GM10266 (cell line): ENCODE measurements at regions not wholly inside any gene's neighbourhood (a gene's known extent, or its start where the extent isn't known, plus 50 kb on each side); places are given as distances from the start of the nearest gene placed in this dataset.

Experiments
- DNase-seq: peaks from one replicate; pipeline ENCODE4 v3.0.0; 2012; ENCODE audit errors: extremely low spot score
- TF ChIP-seq, protein P1 (sequence below): IDR thresholded peaks from 2 replicates; pipeline ENCODE4 v1.5.1; 2012; ENCODE audit warnings: mild to moderate bottlenecking, low read depth; ENCODE audit not compliant: control insufficient read depth, insufficient read depth; ENCODE audit errors: missing control alignments

DNA sequence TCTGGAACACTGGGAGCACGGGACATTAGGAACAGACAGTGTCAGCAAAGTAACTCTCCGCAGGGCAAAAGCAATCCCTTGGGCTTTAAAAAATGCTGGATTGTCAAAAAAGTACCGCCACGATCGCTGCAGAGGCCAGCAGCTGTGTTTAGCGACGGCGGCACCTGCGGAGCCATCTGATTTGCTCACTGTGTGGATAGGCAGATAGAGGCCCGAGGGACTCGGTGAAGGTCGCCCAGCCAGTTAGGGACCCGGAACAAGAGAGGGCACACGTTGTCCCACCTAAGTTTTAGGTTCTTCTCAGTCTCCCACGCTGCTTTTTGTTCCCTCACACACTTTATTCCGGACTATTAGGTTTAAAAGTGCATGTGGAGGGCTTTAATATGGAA lies 238.3 kb downstream of the TEX29 start:
- DNase-seq: no peak
- TF ChIP-seq, protein P1, sequence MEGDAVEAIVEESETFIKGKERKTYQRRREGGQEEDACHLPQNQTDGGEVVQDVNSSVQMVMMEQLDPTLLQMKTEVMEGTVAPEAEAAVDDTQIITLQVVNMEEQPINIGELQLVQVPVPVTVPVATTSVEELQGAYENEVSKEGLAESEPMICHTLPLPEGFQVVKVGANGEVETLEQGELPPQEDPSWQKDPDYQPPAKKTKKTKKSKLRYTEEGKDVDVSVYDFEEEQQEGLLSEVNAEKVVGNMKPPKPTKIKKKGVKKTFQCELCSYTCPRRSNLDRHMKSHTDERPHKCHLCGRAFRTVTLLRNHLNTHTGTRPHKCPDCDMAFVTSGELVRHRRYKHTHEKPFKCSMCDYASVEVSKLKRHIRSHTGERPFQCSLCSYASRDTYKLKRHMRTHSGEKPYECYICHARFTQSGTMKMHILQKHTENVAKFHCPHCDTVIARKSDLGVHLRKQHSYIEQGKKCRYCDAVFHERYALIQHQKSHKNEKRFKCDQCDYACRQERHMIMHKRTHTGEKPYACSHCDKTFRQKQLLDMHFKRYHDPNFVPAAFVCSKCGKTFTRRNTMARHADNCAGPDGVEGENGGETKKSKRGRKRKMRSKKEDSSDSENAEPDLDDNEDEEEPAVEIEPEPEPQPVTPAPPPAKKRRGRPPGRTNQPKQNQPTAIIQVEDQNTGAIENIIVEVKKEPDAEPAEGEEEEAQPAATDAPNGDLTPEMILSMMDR: no peak

DNA sequence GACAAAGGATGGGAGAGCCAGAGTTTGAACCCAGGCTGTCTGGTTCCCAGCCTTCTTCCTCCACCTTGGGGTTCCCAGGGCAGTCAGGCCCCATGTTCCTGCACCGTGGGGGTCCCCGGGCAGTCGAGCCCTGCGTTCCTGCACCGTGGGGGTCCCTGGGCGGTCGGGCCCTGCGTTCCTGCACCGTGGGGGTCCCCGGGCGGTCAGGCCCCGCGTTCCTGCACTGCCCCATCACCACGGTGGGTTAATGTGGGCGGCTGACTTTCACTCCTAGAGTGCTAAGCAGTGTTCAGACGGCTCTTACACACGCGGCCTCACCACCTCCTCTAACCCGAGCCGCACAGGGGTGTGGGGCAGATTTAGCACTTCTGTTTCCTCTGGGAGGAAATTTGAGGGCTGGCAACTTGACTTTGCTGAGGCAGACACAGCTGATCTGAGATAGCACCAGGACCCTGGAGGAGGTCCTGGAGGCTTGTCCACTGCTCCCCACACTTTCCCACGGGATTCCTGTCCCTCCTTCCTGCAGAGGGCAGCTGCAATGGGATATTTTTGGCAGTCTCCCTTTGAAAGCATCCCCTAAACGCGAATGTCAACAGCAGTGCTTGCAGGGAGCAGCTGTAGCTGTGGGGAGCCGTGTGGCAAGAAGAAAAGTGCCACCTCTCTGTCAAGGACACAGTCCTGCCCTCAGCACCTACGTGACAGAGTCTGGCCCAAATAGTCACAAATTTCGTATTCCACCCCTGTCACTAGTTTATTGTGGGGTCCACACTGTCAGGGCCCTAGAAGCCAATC lies 239.4 kb downstream of the TEX29 start:
- TF ChIP-seq, protein P1: no peak
- DNase-seq: no peak

DNA sequence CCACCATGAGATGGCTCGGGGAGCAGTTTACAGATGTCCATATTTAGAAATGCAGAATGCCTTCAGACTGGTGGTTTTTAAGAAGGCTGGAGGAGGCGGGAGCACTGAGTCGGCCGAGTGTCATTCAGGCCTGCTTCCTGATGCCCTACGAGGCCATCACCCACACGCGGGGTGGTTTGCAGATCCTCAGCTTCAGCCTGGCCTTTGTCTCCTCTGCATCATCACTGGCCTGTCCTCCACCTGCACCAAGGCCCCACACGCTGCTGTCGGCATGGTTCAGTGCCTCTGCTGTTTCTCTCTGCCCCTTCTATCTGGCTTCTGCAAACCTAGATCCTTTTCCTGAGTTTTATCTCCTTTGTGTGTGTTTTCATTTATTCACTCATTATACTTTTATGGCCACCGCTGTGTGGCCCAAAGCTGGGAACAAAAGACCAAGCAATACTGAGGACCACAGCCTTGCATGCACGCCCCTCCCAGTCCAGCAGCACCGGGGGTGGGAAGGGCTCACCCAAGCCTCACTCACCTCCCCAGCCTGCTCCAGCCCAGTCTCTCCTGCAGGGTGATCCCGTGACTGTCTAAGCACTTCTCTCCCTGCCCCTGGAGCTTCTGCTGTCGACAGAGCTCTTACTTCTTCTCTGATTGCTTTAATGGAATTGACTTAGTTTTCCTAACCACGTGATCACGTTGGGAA lies 240.8 kb downstream of the TEX29 start:
- DNase-seq: no peak
- TF ChIP-seq, protein P1: no peak

DNA sequence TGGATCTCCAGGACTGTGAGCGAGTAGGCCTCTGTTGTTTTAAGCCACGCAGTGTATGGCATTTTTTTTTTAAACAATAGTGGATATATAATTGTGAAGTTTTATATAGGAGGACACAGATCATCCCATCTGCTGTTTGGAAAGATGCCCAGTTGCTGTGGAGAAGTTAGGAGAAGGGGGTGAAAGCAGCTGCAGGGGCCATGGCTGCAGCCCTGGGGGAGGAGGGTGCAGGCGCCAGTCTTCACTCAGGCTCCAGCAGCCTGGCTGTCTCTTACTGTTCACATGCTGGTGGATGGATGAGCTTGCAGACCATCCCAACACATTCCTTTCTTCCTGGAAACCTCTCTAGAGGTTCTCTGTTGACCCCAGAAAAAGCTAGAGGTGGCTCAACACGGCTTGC lies 242.3 kb downstream of the TEX29 start:
- TF ChIP-seq, protein P1: no peak
- DNase-seq: no peak

DNA sequence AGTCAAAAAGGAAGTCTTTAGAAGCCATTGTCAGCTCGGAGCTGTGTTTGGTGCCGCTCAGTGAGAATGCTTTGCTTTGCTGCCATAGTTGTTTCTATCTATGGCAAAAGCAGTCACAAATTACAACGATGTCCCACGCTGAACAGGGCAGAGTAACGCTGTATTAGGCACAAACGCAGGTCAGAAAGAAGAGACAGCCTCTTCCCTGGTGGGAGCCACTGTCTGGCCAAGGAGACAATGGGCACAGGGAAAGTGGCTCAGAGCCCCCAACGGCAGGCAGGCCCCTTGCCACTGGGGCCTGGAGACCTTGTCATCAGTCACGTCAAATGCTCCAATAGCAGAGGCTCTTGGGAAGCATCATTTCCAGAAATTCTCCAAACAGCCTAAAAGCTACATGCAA lies 244.2 kb downstream of the TEX29 start:
- TF ChIP-seq, protein P1: no peak
- DNase-seq: no peak

DNA sequence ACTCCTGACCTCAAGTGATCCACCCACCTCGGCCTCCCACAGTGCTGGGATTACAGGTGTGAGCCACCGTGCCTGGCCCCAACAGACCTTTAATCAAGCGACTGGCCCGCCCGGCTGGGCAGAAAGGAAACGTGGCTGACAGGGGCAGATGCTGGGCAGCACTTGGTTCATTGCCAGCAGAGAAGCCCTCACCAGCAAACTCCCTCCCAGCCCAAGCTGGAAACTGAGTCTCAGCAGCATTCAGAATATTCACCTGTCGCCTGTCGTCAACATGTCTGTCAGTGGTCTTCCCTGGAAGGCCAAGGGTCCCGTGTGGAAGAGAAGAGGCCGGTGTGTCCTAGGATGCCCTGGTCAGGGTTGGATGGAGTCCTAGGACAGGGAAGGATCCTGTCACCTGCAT lies 245.0 kb downstream of the TEX29 start:
- DNase-seq: no peak
- TF ChIP-seq, protein P1: no peak

DNA sequence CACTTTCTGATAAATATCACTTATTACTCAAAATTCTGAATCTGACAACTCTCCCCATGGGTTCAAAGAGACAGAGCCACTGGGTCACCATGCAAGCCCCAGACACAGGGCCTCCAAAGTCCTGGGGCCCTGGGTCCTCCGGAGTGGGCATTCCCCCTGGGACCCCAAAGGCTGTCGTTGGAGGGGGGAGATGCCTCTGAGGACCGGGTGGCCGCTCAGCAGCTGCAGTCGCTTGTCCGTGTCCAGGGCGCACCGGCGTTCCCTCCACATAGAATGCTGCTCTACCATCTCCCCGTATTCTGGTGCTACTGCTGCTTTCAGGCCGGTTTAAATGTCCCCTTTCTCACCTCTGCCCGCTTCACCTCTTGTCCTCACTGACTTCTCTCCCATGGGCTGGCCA lies 246.1 kb downstream of the TEX29 start:
- TF ChIP-seq, protein P1: no peak
- DNase-seq: no peak
